NB4 (cell line): ENCODE measurements at regions not wholly inside any gene's neighbourhood (a gene's known extent, or its start where the extent isn't known, plus 50 kb on each side); places are given as distances from the start of the nearest gene placed in this dataset.

Experiments
- CTCF ChIP-seq: IDR thresholded peaks from one replicate; pipeline ENCODE4 v1.5.1; 2012; ENCODE audit warnings: low read depth, low read length
- POLR2A ChIP-seq: IDR thresholded peaks from 2 replicates; pipeline ENCODE4 v1.6.1; 2011; ENCODE audit warnings: mild to moderate bottlenecking; ENCODE audit not compliant: insufficient read length; ENCODE audit errors: extremely low read depth
- TF ChIP-seq, protein P1 (sequence below): IDR thresholded peaks from 2 replicates; pipeline ENCODE4 v1.6.1; 2011; ENCODE audit warnings: low read depth, low read length

GRCh38 chr18:73932976-73933375, 214.7 kb downstream of the FBXO15 start:
- TF ChIP-seq CTCF (no peak), POLR2A (no peak)
- TF ChIP-seq, protein P1, sequence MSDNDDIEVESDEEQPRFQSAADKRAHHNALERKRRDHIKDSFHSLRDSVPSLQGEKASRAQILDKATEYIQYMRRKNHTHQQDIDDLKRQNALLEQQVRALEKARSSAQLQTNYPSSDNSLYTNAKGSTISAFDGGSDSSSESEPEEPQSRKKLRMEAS = no peak
